Dermis blood vessel endothelial cell (primary cell): ENCODE measurements at regions not wholly inside any gene's neighbourhood (a gene's known extent, or its start where the extent isn't known, plus 50 kb on each side); places are given as distances from the start of the nearest gene placed in this dataset.
A peak's percentile ranks its signal among the peaks of the same experiment; 100 is the strongest.
"Not testable (repeated sequence)": the region's sequence is repeated elsewhere in the genome, so short reads cannot be mapped to it uniquely, and the experiment has no call there.

Source experiments
- DNase-seq: peaks from one replicate; pipeline ENCODE4 v3.0.0; 2010

DNA sequence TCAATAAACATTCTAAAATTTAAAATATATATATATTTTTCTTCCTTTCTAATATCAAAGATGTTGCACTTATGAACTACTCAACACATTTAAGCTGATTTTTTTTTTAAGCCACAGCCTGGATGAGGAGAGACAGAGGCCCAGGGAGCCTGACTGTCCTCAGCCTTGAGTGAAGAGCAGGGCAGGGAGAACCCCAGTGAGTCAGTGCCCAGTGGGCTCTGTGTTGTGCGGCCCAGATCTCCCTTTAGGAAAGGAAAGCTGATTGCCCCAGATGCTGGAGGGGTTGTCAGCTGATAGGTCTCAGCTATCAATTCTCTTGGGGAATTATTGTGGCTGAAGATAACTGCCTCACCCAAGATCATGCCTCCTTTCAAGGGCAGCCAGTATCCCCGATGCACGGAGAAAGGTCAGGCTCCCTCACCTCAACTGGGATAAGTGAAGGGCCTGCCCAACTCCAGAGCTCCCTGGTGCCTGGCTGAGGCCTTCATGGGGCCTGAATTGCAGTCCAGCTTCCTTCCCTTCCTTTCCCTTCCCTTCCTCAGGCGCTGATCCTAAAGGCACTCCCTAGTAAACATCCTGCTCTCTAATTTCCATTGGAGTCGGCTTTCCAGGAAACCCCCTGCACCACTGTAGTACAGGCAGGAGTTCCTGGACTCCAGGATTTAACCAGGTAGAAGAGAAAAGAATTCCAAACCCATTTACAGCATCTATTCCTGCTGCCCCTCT is 106.9 kb upstream of the ATL2 start:
- DNase-seq, result no peak

GRCh38 chr2:38482710-38483109 is 105.6 kb upstream of the ATL2 start:
- DNase-seq, result not testable (repeated sequence)

- no peak for DNase-seq
Measured at GRCh38 chr2:38480617-38481016, 103.5 kb upstream of the ATL2 start.

GRCh38 chr2:38477006-38477405 is 99.9 kb upstream of the ATL2 start:
- no peak for DNase-seq

- DNase-seq, result no peak
Measured at GRCh38 chr2:38475567-38475881, 98.5 kb upstream of the ATL2 start.

GRCh38 chr2:38474715-38475566 is 97.9 kb upstream of the ATL2 start:
- no peak for DNase-seq

- peak; percentile 7 for DNase-seq
Measured at GRCh38 chr2:38474021-38474456, 97.0 kb upstream of the ATL2 start.

GRCh38 chr2:38473333-38474005 is 96.4 kb upstream of the ATL2 start:
- DNase-seq, result no peak

DNA sequence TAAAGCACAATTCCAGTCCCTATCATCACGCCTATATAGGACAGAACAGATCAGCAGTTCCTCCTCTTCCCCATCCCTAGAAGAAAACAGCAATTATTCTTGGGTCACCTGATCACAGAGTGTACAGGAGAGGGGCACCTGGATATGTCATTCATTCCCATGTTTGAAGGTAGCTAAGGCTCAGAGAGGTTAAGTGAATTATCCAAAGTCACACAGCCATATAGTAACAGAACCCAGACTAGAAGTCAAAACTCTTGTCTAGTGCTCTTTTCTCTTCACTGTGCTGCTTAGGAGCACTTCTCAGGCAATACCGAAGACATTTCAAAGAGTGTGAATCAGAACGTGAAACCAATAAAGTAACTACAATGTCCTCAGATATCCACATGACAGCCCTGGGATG is 93.0 kb upstream of the ATL2 start:
- no peak for DNase-seq

- DNase-seq, result no peak
Measured at GRCh38 chr2:38467768-38468455, 90.8 kb upstream of the ATL2 start.

DNA sequence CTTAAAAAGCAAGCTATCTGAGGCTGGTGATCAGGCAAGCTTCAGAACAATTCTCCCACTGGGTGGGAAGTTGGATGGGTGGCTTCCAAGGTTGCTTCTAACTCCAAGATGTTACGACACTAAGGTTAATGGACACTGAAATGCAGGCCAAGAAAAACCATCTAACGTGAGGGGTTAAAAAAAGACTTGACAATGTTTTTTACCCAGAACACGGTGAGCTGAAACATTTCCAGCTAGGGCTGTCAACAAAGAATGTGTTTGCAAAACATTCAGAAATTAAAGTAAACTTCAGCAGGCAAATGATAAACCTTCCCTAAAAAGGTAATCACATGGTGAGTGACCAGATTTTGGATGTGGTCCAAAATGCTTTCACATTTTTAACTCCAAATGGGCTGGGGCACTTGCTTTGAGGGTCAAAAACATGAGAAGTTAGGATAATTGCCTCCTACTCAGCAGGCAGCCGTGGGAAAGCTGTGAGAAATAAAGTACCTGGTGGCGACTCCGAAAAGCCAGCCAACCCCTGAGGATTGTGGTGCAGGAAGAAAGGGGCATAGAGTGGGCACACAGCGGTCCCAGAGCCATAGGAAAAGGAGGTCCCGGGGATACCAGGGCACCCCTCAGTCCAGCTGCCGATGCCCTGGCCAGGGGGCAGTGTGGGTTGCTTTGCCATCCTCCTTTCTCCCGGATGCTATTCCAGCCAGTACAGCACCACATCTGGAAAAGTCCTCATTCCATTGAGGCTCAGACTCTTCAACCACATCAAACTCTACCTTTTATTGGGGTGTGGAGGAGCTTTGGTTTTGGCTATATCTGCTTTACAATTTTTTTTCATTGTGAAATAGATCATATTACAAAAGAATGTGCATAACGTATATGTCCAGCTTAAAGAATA is 90.0 kb upstream of the ATL2 start:
- no peak for DNase-seq

DNA sequence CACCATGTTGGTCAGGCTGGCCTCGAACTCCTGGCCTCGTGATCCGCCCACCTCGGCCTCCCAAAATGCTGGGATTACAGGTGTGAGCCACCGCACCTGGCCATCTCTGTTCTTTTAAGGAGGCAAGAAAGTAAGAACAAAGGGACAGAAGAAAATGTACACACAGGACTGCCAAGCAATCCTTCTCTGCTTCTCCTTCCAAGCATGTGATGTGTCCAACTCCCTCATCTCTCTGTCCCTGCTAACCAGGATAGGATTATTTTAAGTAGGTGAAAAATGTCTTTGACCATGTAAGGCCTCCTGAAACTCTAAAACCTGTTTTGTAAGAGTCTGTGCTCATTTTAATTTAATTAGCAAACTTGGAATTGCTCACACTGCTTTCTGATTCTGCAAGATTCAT is 89.3 kb upstream of the ATL2 start:
- DNase-seq, result no peak

DNA sequence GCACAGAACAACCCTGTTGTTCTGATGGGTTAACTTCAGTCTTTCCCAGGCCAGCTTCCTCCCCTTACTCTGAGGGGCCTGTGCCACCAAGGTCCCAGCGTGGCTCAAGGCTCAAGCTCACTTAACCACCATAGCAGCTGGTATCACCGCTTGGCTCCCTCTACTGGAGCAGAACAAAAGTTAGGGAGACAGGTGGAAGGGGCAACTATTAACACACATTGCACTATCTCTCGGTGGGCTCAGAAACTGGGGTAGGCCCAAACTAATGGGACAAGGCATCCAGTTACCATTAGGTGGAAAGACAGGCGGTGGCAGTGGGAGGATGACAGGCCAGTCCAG is 88.7 kb upstream of the ATL2 start:
- peak; percentile 57 for DNase-seq

DNA sequence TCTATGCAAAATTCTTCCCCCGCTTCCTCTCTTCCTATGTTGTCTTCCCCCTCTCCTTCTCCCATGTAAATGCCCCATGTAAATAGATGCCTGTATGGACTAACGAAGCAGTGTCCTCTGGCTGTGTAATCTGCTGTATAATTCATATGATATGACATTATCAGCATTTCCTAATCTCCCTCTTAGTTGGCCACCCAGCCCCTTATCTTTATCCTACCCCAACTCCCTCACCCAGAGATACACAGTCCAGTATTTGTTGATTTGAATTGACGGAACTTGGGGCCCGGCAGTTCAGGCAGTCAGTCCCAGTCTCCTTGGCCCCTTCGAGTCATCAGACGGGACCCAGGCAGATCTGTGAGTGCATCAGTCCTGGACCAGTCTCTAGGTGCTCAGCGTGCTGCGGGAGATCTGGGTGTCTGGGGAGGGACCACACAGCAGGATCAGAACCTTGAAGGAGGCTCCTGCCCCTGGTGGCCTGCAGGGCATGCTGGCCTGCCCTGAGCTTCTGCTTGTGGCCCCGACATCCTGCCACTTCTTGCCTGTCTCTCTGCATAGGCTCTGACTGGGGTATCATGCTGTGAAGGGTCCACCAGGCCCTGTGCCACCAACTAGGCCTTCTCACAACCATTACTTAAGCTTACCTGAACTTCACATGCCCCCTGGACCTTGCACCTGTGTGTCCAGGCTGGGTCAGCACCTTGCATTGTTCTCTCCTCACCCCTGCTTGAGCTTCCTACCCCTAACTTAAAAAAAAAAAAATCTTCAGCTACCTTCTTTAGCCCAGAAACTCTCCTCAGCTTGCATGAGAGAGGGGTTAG is 88.1 kb upstream of the ATL2 start:
- DNase-seq, result no peak

GRCh38 chr2:38463752-38464151 is 86.7 kb upstream of the ATL2 start:
- DNase-seq, result no peak

GRCh38 chr2:38462121-38462661 is 85.1 kb upstream of the ATL2 start:
- DNase-seq, result peak; percentile 10

DNA sequence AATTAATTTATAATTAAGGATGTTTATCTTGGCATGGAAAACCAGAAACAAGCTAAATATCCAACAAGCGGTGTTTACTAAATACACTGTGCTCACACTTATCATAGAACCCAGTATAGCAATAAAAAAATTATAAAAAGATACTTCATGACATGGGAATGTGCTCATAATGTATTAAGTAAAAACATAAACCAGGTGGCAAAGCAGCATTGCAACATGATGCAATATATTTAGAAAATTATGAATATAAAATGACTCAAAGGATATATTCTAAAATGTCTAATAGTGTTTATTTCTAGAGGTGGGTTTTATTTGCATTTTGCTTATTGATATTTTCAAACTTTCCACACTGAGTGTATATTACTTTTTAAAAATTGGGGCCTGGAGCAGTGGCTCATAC is 84.4 kb upstream of the ATL2 start:
- no peak for DNase-seq

- no peak for DNase-seq
Measured at GRCh38 chr2:38460313-38460712, 83.2 kb upstream of the ATL2 start.

GRCh38 chr2:38454081-38454480 is 77.0 kb upstream of the ATL2 start:
- no peak for DNase-seq

DNA sequence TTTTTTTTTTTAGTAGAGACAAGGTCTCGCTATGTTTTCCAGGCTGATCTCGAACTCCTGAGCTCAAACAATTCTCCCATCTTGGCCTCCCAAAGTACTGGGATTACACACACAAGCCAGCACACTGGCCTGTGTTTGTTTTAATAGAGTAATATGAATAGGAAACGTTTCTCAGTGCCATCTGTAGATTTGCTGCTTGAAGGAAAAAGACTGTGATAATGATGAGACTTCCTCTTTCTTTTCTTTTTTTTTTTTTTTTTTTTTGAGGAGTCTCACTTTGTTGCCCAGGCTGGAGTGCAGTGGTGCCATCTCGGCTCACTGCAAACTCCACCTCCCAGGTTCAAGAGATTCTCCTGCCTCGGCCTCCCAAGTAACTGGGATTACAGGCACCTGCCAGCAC is 74.7 kb upstream of the ATL2 start:
- not testable (repeated sequence) for DNase-seq

- no peak for DNase-seq
Measured at GRCh38 chr2:38450509-38450908, 73.4 kb upstream of the ATL2 start.
